HEK293T (cell line): ENCODE measurements at regions not wholly inside any gene's neighbourhood (a gene's known extent, or its start where the extent isn't known, plus 50 kb on each side); places are given as distances from the start of the nearest gene placed in this dataset.

Experiments used
- BHLHE40 ChIP-seq: fragments of 450-650 bp; IDR thresholded peaks from 2 replicates; pipeline ENCODE4 v1.6.1; 2016; ENCODE audit warnings: mild to moderate bottlenecking, moderate library complexity, borderline replicate concordance
- CTBP1 ChIP-seq: fragments of 450-650 bp; IDR thresholded peaks from 2 replicates; pipeline ENCODE4 v1.6.1; 2016; ENCODE audit warnings: borderline replicate concordance
- ELF4 ChIP-seq: fragments of 450-650 bp; IDR thresholded peaks from 2 replicates; pipeline ENCODE4 v1.6.1; 2017; ENCODE audit warnings: antibody characterized with exemption
- FOXA1 ChIP-seq: fragments of 450-650 bp; IDR thresholded peaks from 2 replicates; pipeline ENCODE4 v1.6.1; 2016; ENCODE audit warnings: mild to moderate bottlenecking
- FOXK2 ChIP-seq: fragments of 450-650 bp; IDR thresholded peaks from 2 replicates; pipeline ENCODE4 v1.6.1; 2016; ENCODE audit warnings: mild to moderate bottlenecking
- FOXM1 ChIP-seq: fragments of 450-650 bp; IDR thresholded peaks from 2 replicates; pipeline ENCODE4 v1.6.1; 2017; ENCODE audit warnings: mild to moderate bottlenecking, borderline replicate concordance
- HDGF ChIP-seq: fragments of 450-650 bp; IDR thresholded peaks from 2 replicates; pipeline ENCODE4 v1.6.1; 2017; ENCODE audit warnings: antibody characterized with exemption, borderline replicate concordance
- LEF1 ChIP-seq: fragments of 450-650 bp; IDR thresholded peaks from 2 replicates; pipeline ENCODE4 v1.6.1; 2017; ENCODE audit warnings: mild to moderate bottlenecking, borderline replicate concordance
- NFRKB ChIP-seq: fragments of 450-650 bp; IDR thresholded peaks from 2 replicates; pipeline ENCODE4 v1.6.1; 2016; ENCODE audit warnings: mild to moderate bottlenecking, moderate library complexity
- PKNOX1 ChIP-seq: fragments of 450-650 bp; IDR thresholded peaks from 2 replicates; pipeline ENCODE4 v1.6.1; 2016
- SP1 ChIP-seq: fragments of 450-650 bp; IDR thresholded peaks from 2 replicates; pipeline ENCODE4 v1.6.1; 2017
- SUZ12 ChIP-seq: fragments of 450-650 bp; IDR thresholded peaks from 2 replicates; pipeline ENCODE4 v1.6.1; 2016; ENCODE audit warnings: mild to moderate bottlenecking
- TARDBP ChIP-seq: fragments of 450-650 bp; IDR thresholded peaks from 2 replicates; pipeline ENCODE4 v1.6.1; 2016
- ZNF384 ChIP-seq: fragments of 450-650 bp; IDR thresholded peaks from 2 replicates; pipeline ENCODE4 v1.6.1; 2016

DNA sequence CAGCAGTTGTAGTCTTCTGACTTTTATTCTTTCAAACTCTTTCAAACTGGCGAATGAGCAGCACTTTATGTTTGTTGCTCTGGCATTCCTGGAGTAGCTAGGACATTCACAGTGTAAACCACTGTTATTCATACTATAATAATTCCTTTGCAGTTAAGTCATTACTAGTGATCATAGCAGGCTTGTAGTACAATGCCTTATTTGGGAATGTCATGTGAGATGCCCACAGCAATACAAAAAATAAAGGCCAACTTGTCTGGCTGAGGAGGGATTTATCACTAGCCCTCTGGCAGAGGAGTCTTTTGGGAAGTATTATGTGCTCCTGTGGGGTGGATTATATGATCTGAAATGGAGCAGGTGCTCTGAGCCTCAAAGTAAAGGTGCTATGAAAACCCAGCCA is 197.2 kb downstream of the VGLL3 start:
- no peak for TF ChIP-seq ELF4
- no peak for TF ChIP-seq FOXA1
- no peak for TF ChIP-seq HDGF
- no peak for TF ChIP-seq BHLHE40
- TF ChIP-seq TARDBP = no peak
- TF ChIP-seq SUZ12 = no peak
- TF ChIP-seq SP1 = no peak
- no peak for TF ChIP-seq FOXM1
- TF ChIP-seq ZNF384 = 0 out of 2 replicates have a peak, but pooled peaks have one; percentile 12
- TF ChIP-seq FOXK2 = no peak
- TF ChIP-seq CTBP1 = no peak
- no peak for TF ChIP-seq PKNOX1
- no peak for TF ChIP-seq LEF1
- no peak for TF ChIP-seq NFRKB
